GM23248 (cell line): ENCODE measurements at regions not wholly inside any gene's neighbourhood (a gene's known extent, or its start where the extent isn't known, plus 50 kb on each side); places are given as distances from the start of the nearest gene placed in this dataset.
"Not testable (repeated sequence)": the region's sequence is repeated elsewhere in the genome, so short reads cannot be mapped to it uniquely, and the experiment has no call there.

Experiments
- DNase-seq: peaks from one replicate; pipeline ENCODE4 v3.0.0-alpha.2; 2015
- H2AFZ ChIP-seq: fragments of 200-600 bp; sonication (generic); 2 replicates; pipeline ENCODE4 v1.6.1; 2016; ENCODE audit warnings: antibody characterized with exemption
- H3F3A ChIP-seq: fragments of 200-600 bp; sonication (generic); 2 replicates; pipeline ENCODE4 v1.6.1; 2016; ENCODE audit warnings: mild to moderate bottlenecking, antibody characterized with exemption, mixed run types; ENCODE audit not compliant: insufficient read depth
- H3K27ac ChIP-seq: fragments of 200-600 bp; sonication (generic); 2 replicates; pipeline ENCODE4 v1.5.1; 2016; ENCODE audit warnings: mild to moderate bottlenecking
- H3K27me3 ChIP-seq: fragments of 200-600 bp; sonication (generic); replicated peaks from 2 replicates; pipeline ENCODE4 v1.6.1; 2016; ENCODE audit warnings: mild to moderate bottlenecking; ENCODE audit not compliant: insufficient read depth
- H3K36me3 ChIP-seq: fragments of 200-600 bp; sonication (generic); 2 replicates; pipeline ENCODE4 v1.6.1; 2016; ENCODE audit warnings: low read depth, mild to moderate bottlenecking
- H3K4me1 ChIP-seq: fragments of 200-600 bp; sonication (generic); 2 replicates; pipeline ENCODE4 v1.6.1; 2016; ENCODE audit warnings: mild to moderate bottlenecking; ENCODE audit not compliant: insufficient read depth
- H3K4me2 ChIP-seq: fragments of 200-600 bp; sonication (generic); one replicate; pipeline ENCODE4 v1.6.1; 2016; ENCODE audit warnings: mild to moderate bottlenecking; ENCODE audit not compliant: unreplicated experiment
- H3K4me3 ChIP-seq: fragments of 200-600 bp; sonication (generic); 2 replicates; pipeline ENCODE4 v1.5.1; 2016; ENCODE audit warnings: mild to moderate bottlenecking
- H3K79me2 ChIP-seq: fragments of 200-600 bp; sonication (generic); 2 replicates; pipeline ENCODE4 v1.6.1; 2016; ENCODE audit warnings: mild to moderate bottlenecking; ENCODE audit not compliant: insufficient read depth
- H3K9ac ChIP-seq: fragments of 200-600 bp; sonication (generic); 2 replicates; pipeline ENCODE4 v1.6.1; 2016; ENCODE audit warnings: mild to moderate bottlenecking
- H3K9me2 ChIP-seq: fragments of 200-600 bp; sonication (generic); 2 replicates; pipeline ENCODE4 v1.6.1; 2016; ENCODE audit warnings: mixed run types, mild to moderate bottlenecking, moderate library complexity; ENCODE audit not compliant: insufficient read depth
- H3K9me3 ChIP-seq: fragments of 200-600 bp; sonication (generic); one replicate; pipeline ENCODE4 v1.6.1; 2017; ENCODE audit warnings: low read depth
- H4K20me1 ChIP-seq: fragments of 200-600 bp; sonication (generic); 2 replicates; pipeline ENCODE4 v1.6.0; 2016; ENCODE audit not compliant: insufficient read depth
- EZH2 ChIP-seq: fragments of 200-600 bp; sonication (generic); IDR thresholded peaks from 2 replicates; pipeline ENCODE4 v1.6.1; 2018; ENCODE audit warnings: antibody characterized with exemption, mild to moderate bottlenecking; ENCODE audit not compliant: insufficient read depth, poor library complexity, severe bottlenecking
- EZH2phosphoT487 ChIP-seq: fragments of 200-600 bp; sonication (generic); IDR thresholded peaks from 2 replicates; pipeline ENCODE4 v1.6.1; 2018; ENCODE audit warnings: antibody characterized with exemption, moderate library complexity, mild to moderate bottlenecking, low read depth; ENCODE audit not compliant: insufficient read depth
- WGBS, 2 experiments: methylation state at CpG; one replicate each; pipeline ENCODE4 v1.1.6; 2015 to 2017; ENCODE audit warnings: low lambda C conversion rate in 2 of 2, low coverage in 1 of 2; ENCODE audit errors: missing lambda C conversion rate in 2 of 2; 5-methylcytosine and 5-hydroxymethylcytosine counted together
- in situ Hi-C: fragments of 300-500 bp; cut with MboI; formaldehyde crosslinking; loops from 2 replicates; pipeline ENCODE4 v1.15.0; 2020

DNA sequence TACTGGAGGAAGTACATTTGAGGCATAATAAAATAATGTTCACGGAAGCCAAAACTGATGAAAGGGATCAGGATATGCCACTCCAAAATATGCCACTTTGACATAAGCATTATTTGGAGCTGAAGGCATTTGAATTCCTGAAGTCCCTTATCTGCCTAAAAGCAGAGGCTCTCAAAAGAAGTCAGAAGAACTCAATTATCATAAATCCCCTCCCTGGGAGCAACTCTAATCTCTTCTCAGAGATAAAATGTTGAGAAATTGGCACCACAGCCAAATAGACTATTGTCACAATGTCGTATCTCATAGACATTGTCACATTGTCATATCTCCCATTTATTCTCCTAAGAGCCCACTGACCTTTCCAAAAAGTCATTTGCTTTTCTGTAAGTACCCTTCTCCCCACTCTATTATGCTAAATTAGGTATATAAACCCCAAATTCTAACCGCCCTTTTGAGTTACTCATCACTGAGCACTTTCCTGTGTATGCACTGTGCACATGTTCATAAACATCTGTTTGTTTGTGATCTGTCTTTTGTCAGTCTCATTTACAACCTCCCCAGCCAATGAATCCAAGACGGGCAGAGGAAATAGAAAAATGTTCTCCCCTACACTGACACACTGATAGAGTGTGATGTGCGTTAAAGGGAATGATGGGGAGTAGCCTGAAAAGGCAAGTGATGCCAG, 78.5 kb upstream of the NAF1 start:
- no peak for DNase-seq
- Histone ChIP-seq H3K9me2 (no peaks in the 10 kb centered on the region), H3K79me2 (no peaks in the 10 kb centered on the region), H3K9ac (no peak overlapping the region), H3K27ac (no peak overlapping the region), H3K4me3 (no peak overlapping the region), H3K36me3 (no peaks in the 10 kb centered on the region), H3K4me2 (no peak overlapping the region), H4K20me1 (no peaks in the 10 kb centered on the region), H3K27me3 (no peaks in the 10 kb centered on the region), H3F3A (no peaks in the 10 kb centered on the region), H2AFZ (no peak overlapping the region), H3K9me3 (no peaks in the 10 kb centered on the region), H3K4me1 (no peaks in the 10 kb centered on the region)
- in situ Hi-C loops: no loop called here
- TF ChIP-seq EZH2phosphoT487 (no peak), EZH2 (no peak)
- WGBS, 2 experiments: 1% methylated on average over 5 of the region's 5 CpGs

DNA sequence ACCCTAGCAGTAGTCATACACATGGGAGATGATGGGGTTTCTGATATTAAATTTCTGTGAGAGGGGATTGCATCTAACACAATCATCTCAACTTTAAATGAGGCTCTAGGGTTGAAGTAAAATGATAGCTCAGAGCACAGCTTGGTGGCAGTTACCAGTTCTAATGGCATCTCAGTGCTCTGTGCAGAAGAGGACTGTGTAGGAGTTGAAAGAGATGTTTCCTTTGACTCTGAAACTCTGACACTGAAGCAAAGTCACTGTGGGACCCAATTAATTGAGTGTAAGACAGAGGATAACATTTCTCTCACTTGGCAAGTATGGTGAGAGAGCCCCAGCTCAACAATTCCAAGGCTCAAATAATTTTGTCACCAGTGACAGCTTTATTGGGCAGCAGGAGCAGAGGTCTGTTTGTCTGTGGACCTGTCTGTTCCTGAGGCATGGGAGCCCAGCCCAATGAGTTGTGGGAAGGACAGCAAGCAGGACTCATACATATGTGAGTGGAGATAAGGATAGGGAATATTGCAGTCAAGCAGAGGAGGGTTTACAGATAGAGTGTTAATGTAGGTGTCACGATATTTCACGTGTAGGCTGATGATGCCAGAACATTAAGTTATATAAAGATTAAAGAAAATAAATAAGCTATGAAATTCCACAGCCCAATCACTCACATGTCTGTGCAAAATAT, 76.7 kb upstream of the NAF1 start:
- Histone ChIP-seq H4K20me1 (no peaks in the 10 kb centered on the region), H3K4me2 (no peak overlapping the region), H3K27me3 (no peaks in the 10 kb centered on the region), H3K27ac (no peak overlapping the region), H3K36me3 (no peaks in the 10 kb centered on the region), H3K4me3 (no peak overlapping the region), H3K9ac (no peak overlapping the region), H3F3A (no peaks in the 10 kb centered on the region), H3K9me2 (no peaks in the 10 kb centered on the region), H3K4me1 (no peaks in the 10 kb centered on the region), H3K9me3 (no peaks in the 10 kb centered on the region), H3K79me2 (no peaks in the 10 kb centered on the region), H2AFZ (no peak overlapping the region)
- no peak for DNase-seq
- no peak for TF ChIP-seq EZH2phosphoT487
- TF ChIP-seq EZH2: no peak
- WGBS, 2 experiments: 20 to 21% methylated on average over 2 of the region's 2 CpGs
- in situ Hi-C loops: no loop called here

GRCh38 chr4:163237856-163238255, 71.2 kb upstream of the NAF1 start:
- H3K9ac ChIP-seq: no peak overlapping the region
- WGBS, 2 experiments: 16 to 21% methylated on average over 3 of the region's 3 CpGs
- no peaks in the 10 kb centered on the region for H3K36me3 ChIP-seq
- no peak for DNase-seq
- H4K20me1 ChIP-seq: no peaks in the 10 kb centered on the region
- no peak overlapping the region for H3K27ac ChIP-seq
- H3K4me3 ChIP-seq: no peak overlapping the region
- H3K4me2 ChIP-seq: no peak overlapping the region
- no peaks in the 10 kb centered on the region for H3F3A ChIP-seq
- H3K9me3 ChIP-seq: no peaks in the 10 kb centered on the region
- H3K79me2 ChIP-seq: no peaks in the 10 kb centered on the region
- H3K4me1 ChIP-seq: no peaks in the 10 kb centered on the region
- H3K27me3 ChIP-seq: no peaks in the 10 kb centered on the region
- no peaks in the 10 kb centered on the region for H3K9me2 ChIP-seq
- in situ Hi-C loops: no loop called here
- TF ChIP-seq EZH2phosphoT487: no peak
- H2AFZ ChIP-seq: no peak overlapping the region

GRCh38 chr4:163236389-163236788, 69.7 kb upstream of the NAF1 start:
- not testable (repeated sequence) for H3K27me3 ChIP-seq, H4K20me1 ChIP-seq
- WGBS, 2 experiments: 2% methylated on average over 2 of the region's 2 CpGs

GRCh38 chr4:163233321-163233720, 66.6 kb upstream of the NAF1 start:
- Histone ChIP-seq H3K9me3 (no peaks in the 10 kb centered on the region), H3K4me2 (no peak overlapping the region), H4K20me1 (no peaks in the 10 kb centered on the region), H3K9me2 (no peaks in the 10 kb centered on the region), H3K4me1 (no peaks in the 10 kb centered on the region), H3K4me3 (no peak overlapping the region), H3K79me2 (no peaks in the 10 kb centered on the region), H3K9ac (no peak overlapping the region), H3K27me3 (no peaks in the 10 kb centered on the region), H3K27ac (no peak overlapping the region), H3K36me3 (no peaks in the 10 kb centered on the region), H3F3A (no peaks in the 10 kb centered on the region), H2AFZ (no peak overlapping the region)
- TF ChIP-seq EZH2 (no peak), EZH2phosphoT487 (no peak)
- 41 to 52% methylated on average over 3 of the region's 3 CpGs for WGBS, 2 experiments
- DNase-seq: no peak
- in situ Hi-C loops: no loop called here

More at GRCh38 chr4:163236389-163236788, 69.7 kb upstream of the NAF1 start:
- H3K79me2 ChIP-seq, H3K9ac ChIP-seq, H3F3A ChIP-seq, DNase-seq, H3K27ac ChIP-seq, H2AFZ ChIP-seq, H3K9me3 ChIP-seq, H3K4me2 ChIP-seq, H3K9me2 ChIP-seq, H3K4me3 ChIP-seq, H3K4me1 ChIP-seq, in situ Hi-C loops, H3K36me3 ChIP-seq: not testable (repeated sequence)
